ENCODE measurements at regions not wholly inside any gene's neighbourhood (a gene's known extent, or its start where the extent isn't known, plus 50 kb on each side); places are given as distances from the start of the nearest gene placed in this dataset.
A peak's percentile ranks its signal among the peaks of the same experiment; 100 is the strongest.

GRCh38 chr16:82236415-82236814 is 66.4 kb upstream of the MPHOSPH6 start:
- DNase-seq = no peak

GRCh38 chr16:82232806-82233205 is 62.8 kb upstream of the MPHOSPH6 start:
- DNase-seq = no peak

- no peak for DNase-seq
These were observed 61.2 kb upstream of the MPHOSPH6 start for GRCh38 chr16:82231008-82231787.

DNA sequence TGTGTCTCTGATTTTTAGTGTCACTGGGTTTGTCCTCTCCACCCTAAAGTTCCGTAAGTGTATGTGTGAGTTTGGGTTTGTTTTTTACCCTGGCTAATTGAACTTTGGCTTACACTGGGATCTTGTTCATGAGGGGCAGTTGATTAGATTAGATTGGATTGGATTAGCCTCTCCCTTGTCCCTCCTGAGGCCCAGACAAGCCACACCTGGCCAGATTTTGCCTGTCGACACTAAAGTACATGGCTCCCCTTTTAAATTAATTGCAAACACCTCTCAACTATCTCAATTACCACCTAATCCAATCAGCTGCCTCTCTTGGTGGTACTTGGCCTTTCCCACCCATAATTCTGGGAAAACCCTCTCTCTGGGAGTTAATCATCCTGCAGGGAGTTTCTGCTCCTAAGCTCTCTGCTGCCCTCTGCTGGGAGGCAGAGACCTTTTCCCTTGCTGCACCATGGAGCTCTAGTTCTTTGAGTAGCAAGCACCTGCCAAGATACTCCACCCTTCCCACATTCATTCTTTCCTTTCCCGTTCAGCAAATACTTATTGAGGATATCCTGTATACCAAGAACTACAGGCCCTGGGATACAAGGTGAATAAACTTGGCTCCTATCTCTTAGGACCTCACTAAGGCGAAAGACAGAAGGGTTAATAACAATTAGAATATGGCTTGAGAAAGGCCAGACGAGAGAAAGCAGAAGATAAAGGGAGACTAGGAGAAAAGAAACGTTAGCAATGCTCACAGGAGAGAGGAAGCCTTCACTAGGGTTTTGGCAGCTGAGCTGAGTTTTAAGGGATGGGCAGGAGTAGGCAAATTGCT is 60.0 kb upstream of the MPHOSPH6 start:
- peak; percentile 28 to 49 (median 46) for DNase-seq

DNA sequence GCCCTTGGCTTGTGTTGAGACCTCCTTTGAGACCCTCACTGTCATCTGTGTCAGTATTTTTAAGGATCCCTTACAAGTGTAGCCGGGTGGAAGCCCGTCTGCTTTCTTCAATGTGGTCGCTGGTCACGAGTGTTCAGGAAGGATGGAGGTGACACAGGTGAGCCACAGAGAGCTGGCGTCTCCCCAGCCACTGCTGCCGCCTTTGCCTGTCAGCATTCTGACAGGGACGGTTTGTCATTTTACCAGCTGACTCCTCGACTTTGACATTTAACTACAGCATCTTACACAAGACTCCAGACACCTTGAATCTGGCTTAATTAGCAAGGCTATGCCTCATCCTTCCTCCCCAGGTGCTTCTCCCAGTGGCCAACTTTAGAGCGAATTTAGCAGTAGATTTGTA is 56.3 kb upstream of the MPHOSPH6 start:
- no peak for DNase-seq

GRCh38 chr16:82224821-82225220 is 54.8 kb upstream of the MPHOSPH6 start:
- no peak for DNase-seq

DNA sequence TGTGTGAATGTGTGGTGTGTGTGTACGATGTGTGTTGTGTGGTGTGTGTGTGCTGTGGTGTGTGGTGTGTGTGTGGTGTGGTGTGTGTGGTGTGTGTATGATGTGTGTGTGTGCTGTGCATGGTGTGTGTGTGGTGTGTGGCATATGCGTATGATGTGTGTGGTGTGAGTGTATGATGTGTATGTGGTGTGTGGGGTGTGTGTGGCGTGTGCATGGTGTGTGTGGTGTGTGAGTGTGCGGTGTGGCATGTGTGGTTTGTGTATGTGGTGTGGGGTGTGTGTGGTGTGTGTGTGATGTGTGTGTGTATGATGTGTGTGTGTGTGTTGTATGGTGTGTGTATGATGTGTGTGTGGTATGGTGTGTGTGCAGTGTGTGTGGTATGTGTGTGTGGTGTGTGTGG is 50.5 kb upstream of the MPHOSPH6 start:
- DNase-seq = no peak

Measured in activated CD4-positive, CD25-positive, alpha-beta regulatory T cell (primary cell).